Fibroblast of skin of right quadriceps (primary cell): ENCODE measurements at regions not wholly inside any gene's neighbourhood (a gene's known extent, or its start where the extent isn't known, plus 50 kb on each side); places are given as distances from the start of the nearest gene placed in this dataset.
"Not testable (repeated sequence)": the region's sequence is repeated elsewhere in the genome, so short reads cannot be mapped to it uniquely, and the experiment has no call there.

Experiments
- DNase-seq: peaks from one replicate; pipeline ENCODE4 v3.0.0-alpha.2; 2013

DNA sequence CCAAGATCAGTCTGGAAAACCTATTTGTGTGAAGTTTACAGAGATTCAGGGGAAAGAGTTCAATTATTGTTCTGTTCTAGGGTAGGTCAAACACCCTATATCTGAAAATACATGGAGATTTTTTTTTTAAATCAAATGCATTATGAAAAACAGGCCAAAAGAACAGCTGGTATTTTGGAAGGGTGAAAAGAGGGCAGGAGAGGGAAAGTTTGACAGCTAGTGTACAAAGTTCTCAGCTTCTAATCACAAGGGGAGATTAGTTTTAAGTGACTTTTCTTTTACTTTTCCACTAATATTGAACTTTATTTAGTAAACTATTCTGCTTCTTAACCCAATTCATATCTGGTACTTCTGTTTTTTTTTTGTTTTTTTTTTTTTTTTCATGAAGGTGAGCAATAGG lies 66.2 kb upstream of the GRID2 start:
- DNase-seq: no peak

DNA sequence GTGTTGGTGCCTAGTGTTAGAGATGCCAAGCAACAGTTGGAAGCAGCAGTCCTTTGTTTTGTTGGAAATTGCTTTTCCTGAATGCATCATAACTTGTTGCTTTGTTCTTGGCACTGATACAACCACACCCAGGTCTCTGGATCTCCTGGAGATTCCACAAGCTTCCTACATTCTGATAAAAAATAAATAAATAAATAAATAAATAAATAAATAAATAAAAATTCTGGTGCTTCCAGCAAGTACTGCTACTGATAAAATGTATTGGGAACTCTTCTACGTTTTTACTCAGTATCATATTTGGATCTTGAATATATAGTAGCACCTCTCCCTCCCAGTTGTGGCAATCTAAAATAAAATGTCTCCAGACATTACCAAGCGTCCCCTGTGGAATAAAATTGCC lies 62.7 kb upstream of the GRID2 start:
- DNase-seq: no peak

DNA sequence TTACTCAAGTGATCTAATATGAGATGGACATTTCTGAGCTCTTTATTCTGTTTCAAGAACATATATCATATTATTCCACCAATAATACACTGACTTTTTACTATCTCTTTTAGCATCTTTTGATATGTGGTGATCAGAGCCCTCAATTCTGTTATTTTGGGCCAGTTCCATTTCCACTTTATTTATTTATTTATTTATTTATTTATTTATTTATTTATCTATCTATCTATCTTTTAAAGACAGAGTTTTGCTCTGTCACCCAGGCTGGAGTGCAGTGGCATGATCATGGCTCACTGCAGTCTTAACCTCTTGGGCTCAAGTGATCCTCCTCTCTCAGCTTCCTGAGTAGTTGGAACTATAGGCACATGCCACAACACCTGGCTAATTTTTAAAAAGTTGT lies 57.4 kb upstream of the GRID2 start:
- no peak for DNase-seq

DNA sequence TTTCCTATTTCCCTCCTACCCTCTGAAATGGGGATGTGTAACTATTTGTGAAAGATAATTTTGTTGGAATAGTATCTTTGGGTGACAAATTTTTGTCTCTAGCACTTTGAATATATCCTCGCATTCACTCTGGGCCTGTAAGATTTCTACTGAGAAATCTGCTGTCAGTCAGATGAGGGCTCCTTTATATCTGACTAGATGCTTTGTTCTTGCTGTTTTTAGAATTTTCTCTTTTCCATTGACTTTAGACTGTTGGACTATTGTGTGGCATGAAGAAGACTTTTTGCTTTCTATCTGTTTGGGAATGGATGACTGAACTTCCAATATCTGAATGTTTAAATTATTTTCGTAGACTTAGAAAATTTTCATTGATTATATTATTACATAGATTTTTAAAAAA lies 54.2 kb upstream of the GRID2 start:
- DNase-seq: no peak

DNA sequence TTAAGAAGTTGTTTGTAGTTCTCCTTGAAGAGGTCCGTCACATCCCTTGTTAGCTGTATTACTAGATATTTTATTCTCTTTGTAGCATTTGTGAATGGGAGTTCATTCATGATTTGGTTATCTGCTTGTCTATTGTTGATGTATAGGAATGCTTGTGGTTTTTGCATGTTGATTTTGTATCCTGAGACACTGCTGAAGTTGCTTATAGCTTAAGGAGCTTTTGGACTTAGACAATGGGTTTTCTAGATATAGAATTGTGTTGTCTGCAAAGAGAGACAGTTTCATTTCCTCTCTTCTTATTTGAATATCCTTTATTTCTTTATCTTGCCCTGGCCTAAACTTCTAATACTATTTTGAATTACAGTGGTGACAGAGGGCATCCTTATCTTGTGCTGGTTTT lies 52.1 kb upstream of the GRID2 start:
- no peak for DNase-seq

GRCh38 chr4:92252358-92252757 lies 51.4 kb upstream of the GRID2 start:
- DNase-seq: not testable (repeated sequence)

GRCh38 chr4:92252846-92253245 lies 50.9 kb upstream of the GRID2 start:
- DNase-seq: no peak

DNA sequence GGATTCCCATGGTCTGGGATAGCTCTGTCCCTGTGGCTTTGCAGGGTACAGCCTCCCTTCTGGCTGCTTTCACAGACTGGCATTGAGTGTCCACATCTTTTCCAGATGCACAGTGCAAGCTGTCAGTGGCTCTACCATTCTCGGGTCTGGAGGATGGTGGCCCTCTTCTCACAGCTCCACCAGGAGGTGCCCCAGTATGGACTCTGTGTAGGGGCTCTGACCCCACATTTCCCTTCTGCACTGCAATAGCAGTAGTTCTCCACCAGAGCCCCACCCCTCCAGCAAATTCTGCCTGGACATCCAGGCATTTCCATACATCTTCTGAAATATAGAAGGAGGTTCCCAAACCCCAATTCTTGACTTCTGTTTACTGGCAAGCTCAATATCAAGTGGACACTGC lies 50.2 kb upstream of the GRID2 start:
- DNase-seq: no peak
